Thymus (tissue), 11 donors: ENCODE measurements at regions not wholly inside any gene's neighbourhood (a gene's known extent, or its start where the extent isn't known, plus 50 kb on each side); places are given as distances from the start of the nearest gene placed in this dataset.
A peak's percentile ranks its signal among the peaks of the same experiment; 100 is the strongest.

Source experiments
- DNase-seq, 9 donors: peaks; one replicate each; pipeline ENCODE4 v3.0.0-alpha.2; 2013; ENCODE audit warnings: low spot score in 9 of 9, low read depth in 6 of 9, missing footprints in 1 of 9
- H3K27ac ChIP-seq, 2 donors: one replicate each; pipeline ENCODE4 v1.5.1; 2013; ENCODE audit warnings: control low read depth in 1 of 2, low read depth in 1 of 2, low read length in 1 of 2, mild to moderate bottlenecking in 1 of 2, moderate library complexity in 1 of 2
- H3K27me3 ChIP-seq, 2 donors: one replicate each; pipeline ENCODE4 v1.5.1; 2013; ENCODE audit warnings: low read length in 1 of 2; ENCODE audit not compliant: control insufficient read depth in 2 of 2, insufficient read depth in 1 of 2
- H3K36me3 ChIP-seq, 2 donors: one replicate each; pipeline ENCODE4 v1.5.1; 2013; ENCODE audit warnings: low read length in 1 of 2, mild to moderate bottlenecking in 1 of 2, moderate library complexity in 1 of 2; ENCODE audit not compliant: control insufficient read depth in 2 of 2, insufficient read depth in 2 of 2
- H3K4me1 ChIP-seq, 2 donors: one replicate each; pipeline ENCODE4 v1.5.1; 2013; ENCODE audit warnings: low read length in 2 of 2; ENCODE audit not compliant: control insufficient read depth in 2 of 2, insufficient read depth in 2 of 2
- H3K4me3 ChIP-seq, 2 donors: one replicate each; pipeline ENCODE4 v1.5.1; 2013; ENCODE audit warnings: low read length in 2 of 2, control low read depth in 1 of 2, mild to moderate bottlenecking in 1 of 2
- H3K9me3 ChIP-seq, 2 donors: one replicate each; pipeline ENCODE4 v1.5.1; 2013; ENCODE audit warnings: low read length in 1 of 2, mild to moderate bottlenecking in 1 of 2; ENCODE audit not compliant: control insufficient read depth in 2 of 2, insufficient read depth in 1 of 2
- WGBS: extraction: QIAGEN DNeasy Blood & Tissue Kit; methylation state at CpG from one replicate; pipeline ENCODE4 v1.1.7; 2013; 5-methylcytosine and 5-hydroxymethylcytosine counted together
- donor health status: healthy.

- Histone ChIP-seq H3K4me1 (peaks cover 0 to 6% of the 10 kb centered on the region in 2 donors), H3K27me3 (no peaks in the 10 kb centered on the region), H3K4me3 (no peak overlapping the region), H3K27ac (no peak overlapping the region), H3K9me3 (no peaks in the 10 kb centered on the region), H3K36me3 (no peaks in the 10 kb centered on the region)
- DNase-seq, result no peak
- WGBS, result 84% methylated on average over 1 of the region's 1 CpG
These were observed 484.5 kb upstream of the ERCC4 start for GRCh38 chr16:13435415-13435814.

GRCh38 chr16:13435873-13436474 lies 484.0 kb upstream of the ERCC4 start:
- WGBS, result 71% methylated on average over 3 of the region's 3 CpGs
- H3K27ac ChIP-seq, result no peak overlapping the region

GRCh38 chr16:13436641-13437412 lies 483.1 kb upstream of the ERCC4 start:
- peak in 1 of 9 donors; percentile 20 for DNase-seq
- no peaks in the 10 kb centered on the region for H3K36me3 ChIP-seq
- no peak overlapping the region for H3K4me3 ChIP-seq
- H3K27me3 ChIP-seq, result no peaks in the 10 kb centered on the region
- WGBS, result 77% methylated on average over 8 of the region's 8 CpGs
- H3K27ac ChIP-seq, result no peak overlapping the region
- peaks cover 0 to 6% of the 10 kb centered on the region in 2 donors for H3K4me1 ChIP-seq
- no peaks in the 10 kb centered on the region for H3K9me3 ChIP-seq

More at GRCh38 chr16:13435873-13436474, 484.0 kb upstream of the ERCC4 start:
- no peaks in the 10 kb centered on the region for H3K9me3 ChIP-seq
- peaks cover 0 to 6% of the 10 kb centered on the region in 2 donors for H3K4me1 ChIP-seq
- H3K4me3 ChIP-seq, result no peak overlapping the region
- H3K36me3 ChIP-seq, result no peaks in the 10 kb centered on the region
- no peaks in the 10 kb centered on the region for H3K27me3 ChIP-seq
- no peak for DNase-seq

DNA sequence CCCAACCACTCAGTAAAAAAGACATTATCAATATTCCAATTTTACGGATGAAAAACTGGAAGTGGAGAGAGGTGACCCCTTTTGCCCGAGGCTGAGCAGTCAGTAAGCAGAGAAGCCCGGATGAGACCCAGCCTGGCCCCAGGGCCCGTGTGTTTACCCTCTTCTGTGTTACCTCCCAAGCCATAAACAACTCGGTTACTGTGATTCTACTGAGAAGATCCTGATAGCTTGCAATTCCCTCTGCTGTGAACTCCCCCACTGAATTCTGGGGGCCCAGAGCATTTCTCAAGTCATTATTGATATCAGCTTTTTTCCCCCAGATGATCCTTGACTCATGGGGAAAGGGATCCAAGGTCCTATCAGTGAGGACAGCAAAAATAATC lies 482.6 kb upstream of the ERCC4 start:
- no peaks in the 10 kb centered on the region for H3K36me3 ChIP-seq
- no peaks in the 10 kb centered on the region for H3K9me3 ChIP-seq
- H3K4me1 ChIP-seq, result peaks cover 0 to 6% of the 10 kb centered on the region in 2 donors
- no peak overlapping the region for H3K27ac ChIP-seq
- no peak for DNase-seq
- H3K4me3 ChIP-seq, result no peak overlapping the region
- 95% methylated on average over 5 of the region's 5 CpGs for WGBS
- H3K27me3 ChIP-seq, result no peaks in the 10 kb centered on the region

GRCh38 chr16:13438064-13438463 lies 481.9 kb upstream of the ERCC4 start:
- Histone ChIP-seq H3K27ac (no peak overlapping the region), H3K4me1 (peaks cover 0 to 6% of the 10 kb centered on the region in 2 donors), H3K27me3 (no peaks in the 10 kb centered on the region), H3K4me3 (no peak overlapping the region), H3K36me3 (no peaks in the 10 kb centered on the region), H3K9me3 (no peaks in the 10 kb centered on the region)
- 83% methylated on average over 6 of the region's 6 CpGs for WGBS
- no peak for DNase-seq

GRCh38 chr16:13439766-13440165 lies 480.2 kb upstream of the ERCC4 start:
- Histone ChIP-seq H3K4me3 (no peak overlapping the region), H3K27ac (no peak overlapping the region), H3K27me3 (no peaks in the 10 kb centered on the region), H3K36me3 (no peaks in the 10 kb centered on the region), H3K4me1 (peaks cover 0 to 6% of the 10 kb centered on the region in 2 donors), H3K9me3 (no peaks in the 10 kb centered on the region)
- DNase-seq, result no peak
- WGBS, result 96% methylated on average over 9 of the region's 9 CpGs

- no peaks in the 10 kb centered on the region for H3K27me3 ChIP-seq
- no peaks in the 10 kb centered on the region for H3K4me1 ChIP-seq
- H3K4me3 ChIP-seq, result no peak overlapping the region
- no peaks in the 10 kb centered on the region for H3K9me3 ChIP-seq
- no peak for DNase-seq
- 95% methylated on average over 3 of the region's 3 CpGs for WGBS
- H3K27ac ChIP-seq, result no peak overlapping the region
- no peaks in the 10 kb centered on the region for H3K36me3 ChIP-seq
These were observed 478.3 kb upstream of the ERCC4 start for GRCh38 chr16:13441675-13442074.

DNA sequence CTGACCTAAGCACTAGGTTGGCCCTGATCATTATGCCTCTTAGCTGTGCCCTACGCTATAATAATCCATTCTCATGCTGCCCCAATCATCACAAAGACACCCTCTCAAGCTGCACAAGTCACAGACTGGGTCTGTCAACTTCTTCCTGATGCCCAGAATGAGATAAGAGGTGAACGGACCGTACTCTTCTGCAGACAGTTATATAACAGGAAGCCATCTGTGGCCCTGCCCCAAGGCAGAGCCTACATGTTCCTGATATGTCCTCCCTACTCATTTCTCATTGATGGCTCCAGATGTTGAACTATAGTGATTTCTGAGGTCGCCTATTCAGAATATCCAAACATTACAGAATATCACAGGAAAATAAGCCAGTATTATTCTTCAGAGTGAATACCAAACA lies 471.6 kb upstream of the ERCC4 start:
- H3K27me3 ChIP-seq, result no peaks in the 10 kb centered on the region
- no peaks in the 10 kb centered on the region for H3K9me3 ChIP-seq
- no peaks in the 10 kb centered on the region for H3K36me3 ChIP-seq
- no peak overlapping the region for H3K4me3 ChIP-seq
- 40% methylated on average over 4 of the region's 4 CpGs for WGBS
- no peak overlapping the region for H3K27ac ChIP-seq
- no peaks in the 10 kb centered on the region for H3K4me1 ChIP-seq
- no peak for DNase-seq

DNA sequence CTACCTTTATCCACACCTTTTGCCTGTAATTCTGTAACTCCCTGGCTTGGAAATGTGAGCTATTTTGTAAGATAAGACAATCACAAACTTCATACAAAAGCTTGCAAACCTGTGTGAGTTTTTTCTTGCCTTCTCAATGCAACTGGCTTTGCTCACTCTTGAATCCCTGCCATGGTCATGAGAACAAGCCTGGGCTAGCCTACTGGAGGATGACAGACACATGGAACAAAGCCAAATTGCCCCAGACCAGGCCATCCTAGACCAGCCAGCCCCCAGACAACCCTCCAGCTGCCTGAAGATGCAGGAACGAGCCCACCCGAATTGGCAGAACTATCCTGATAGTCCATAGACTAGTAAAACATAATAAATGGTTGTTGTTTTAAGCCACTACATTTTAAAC lies 466.6 kb upstream of the ERCC4 start:
- Histone ChIP-seq H3K9me3 (no peaks in the 10 kb centered on the region), H3K36me3 (no peaks in the 10 kb centered on the region), H3K4me1 (no peaks in the 10 kb centered on the region), H3K27ac (no peak overlapping the region), H3K27me3 (no peaks in the 10 kb centered on the region), H3K4me3 (no peak overlapping the region)
- 93% methylated on average over 2 of the region's 2 CpGs for whole genome bisulfite sequencing
- DNase-seq, result no peak
